H9 (cell line): ENCODE measurements at regions not wholly inside any gene's neighbourhood (a gene's known extent, or its start where the extent isn't known, plus 50 kb on each side); places are given as distances from the start of the nearest gene placed in this dataset.

Source experiments
- DNase-seq: peaks from one replicate; pipeline ENCODE4 v3.0.0-alpha.2; 2017
- H2AFZ ChIP-seq: one replicate; pipeline ENCODE4 v1.6.1; 2013; ENCODE audit warnings: mild to moderate bottlenecking, low read length, control low read depth, moderate library complexity
- H2AK5ac ChIP-seq: 2 replicates; pipeline ENCODE4 v1.6.1; 2013; ENCODE audit warnings: low read length, control low read depth, mixed read lengths; ENCODE audit not compliant: insufficient read length
- H2BK120ac ChIP-seq: one replicate; pipeline ENCODE4 v1.6.1; 2013; ENCODE audit warnings: low read depth, mild to moderate bottlenecking, low read length, control low read depth, inconsistent platforms; ENCODE audit not compliant: poor library complexity, severe bottlenecking
- H2BK12ac ChIP-seq: 2 replicates; pipeline ENCODE4 v1.6.1; 2013; ENCODE audit warnings: low read length, control low read depth, mixed read lengths, low read depth; ENCODE audit not compliant: insufficient read length
- H2BK15ac ChIP-seq: 2 replicates; pipeline ENCODE4 v1.6.1; 2013; ENCODE audit warnings: low read depth, low read length, control low read depth
- H2BK20ac ChIP-seq: one replicate; pipeline ENCODE4 v1.6.1; 2013; ENCODE audit warnings: low read depth, mild to moderate bottlenecking, low read length, control low read depth, inconsistent platforms; ENCODE audit not compliant: poor library complexity, severe bottlenecking
- H2BK5ac ChIP-seq: 2 replicates; pipeline ENCODE4 v1.6.1; 2013; ENCODE audit warnings: low read length, control low read depth, mixed read lengths; ENCODE audit not compliant: insufficient read length
- H3K14ac ChIP-seq: 2 replicates; pipeline ENCODE4 v1.6.1; 2013; ENCODE audit warnings: low read length, control low read depth; ENCODE audit not compliant: insufficient read depth
- H3K18ac ChIP-seq: 2 replicates; pipeline ENCODE4 v1.6.1; 2013; ENCODE audit warnings: low read depth, mild to moderate bottlenecking, mixed read lengths, low read length, control low read depth; ENCODE audit not compliant: insufficient read length
- H3K23ac ChIP-seq: 2 replicates; pipeline ENCODE4 v1.6.1; 2013; ENCODE audit warnings: low read length, control low read depth, mixed read lengths, low read depth; ENCODE audit not compliant: insufficient read length
- H3K23me2 ChIP-seq: 2 replicates; pipeline ENCODE4 v1.6.1; 2013; ENCODE audit warnings: low read depth, mild to moderate bottlenecking, mixed read lengths, low read length, control low read depth; ENCODE audit not compliant: insufficient read length, poor library complexity, severe bottlenecking
- H3K27ac ChIP-seq: 2 replicates; pipeline ENCODE4 v1.5.1; 2013; ENCODE audit warnings: low read length, control low read depth, mixed read lengths, low read depth; ENCODE audit not compliant: insufficient read length
- H3K27me3 ChIP-seq: 2 replicates; pipeline ENCODE4 v1.6.1; 2013; ENCODE audit warnings: low read length, control low read depth, inconsistent platforms; ENCODE audit not compliant: insufficient read depth
- H3K4ac ChIP-seq: 2 replicates; pipeline ENCODE4 v1.6.1; 2013; ENCODE audit warnings: low read depth, mild to moderate bottlenecking, control low read depth, inconsistent platforms, low read length, moderate library complexity
- H3K4me1 ChIP-seq: 2 replicates; pipeline ENCODE4 v1.6.1; 2013; ENCODE audit warnings: low read length, control low read depth, inconsistent platforms; ENCODE audit not compliant: insufficient read depth
- H3K4me2 ChIP-seq: 2 replicates; pipeline ENCODE4 v1.6.1; 2013; ENCODE audit warnings: low read length, control low read depth, mixed read lengths; ENCODE audit not compliant: insufficient read length, insufficient read depth
- H3K56ac ChIP-seq: 2 replicates; pipeline ENCODE4 v1.6.1; 2013; ENCODE audit warnings: low read depth, mild to moderate bottlenecking, mixed read lengths, low read length, control low read depth; ENCODE audit not compliant: insufficient read length
- H3K79me1 ChIP-seq: 2 replicates; pipeline ENCODE4 v1.6.1; 2013; ENCODE audit warnings: low read depth, mild to moderate bottlenecking, moderate library complexity, low read length, control low read depth, inconsistent platforms; ENCODE audit not compliant: insufficient read depth, poor library complexity, severe bottlenecking
- H3K79me2 ChIP-seq: 2 replicates; pipeline ENCODE4 v1.6.1; 2013; ENCODE audit warnings: low read length, control low read depth, inconsistent platforms; ENCODE audit not compliant: insufficient read depth
- H3K9ac ChIP-seq: 2 replicates; pipeline ENCODE4 v1.6.1; 2013; ENCODE audit warnings: low read length, control low read depth, mixed read lengths; ENCODE audit not compliant: insufficient read length; ENCODE audit errors: extremely low read depth
- H3K9me3 ChIP-seq: one replicate; pipeline ENCODE4 v1.6.1; 2013; ENCODE audit warnings: low read depth, low read length, inconsistent platforms; ENCODE audit not compliant: control insufficient read depth
- H3T11ph ChIP-seq: one replicate; pipeline ENCODE4 v1.6.1; 2013; ENCODE audit warnings: mild to moderate bottlenecking, low read length, control low read depth, inconsistent platforms
- H4K20me1 ChIP-seq: one replicate; pipeline ENCODE4 v1.6.1; 2013; ENCODE audit not compliant: control insufficient read depth, insufficient read length, insufficient read depth
- H4K5ac ChIP-seq: 2 replicates; pipeline ENCODE4 v1.6.1; 2013; ENCODE audit warnings: low read depth, mild to moderate bottlenecking, mixed read lengths, low read length, control low read depth; ENCODE audit not compliant: insufficient read length
- H4K8ac ChIP-seq: replicated peaks from 2 replicates; pipeline ENCODE4 v1.6.1; 2013; ENCODE audit warnings: low read length, control low read depth, mixed read lengths, low read depth; ENCODE audit not compliant: insufficient read length
- H4K91ac ChIP-seq: 2 replicates; pipeline ENCODE4 v1.6.1; 2013; ENCODE audit warnings: low read depth, mild to moderate bottlenecking, moderate library complexity, mixed read lengths, low read length, control low read depth; ENCODE audit not compliant: insufficient read length
- H3K27ac Mint-ChIP-seq, 3 experiments: 2 replicates in 2 of 3; 3 replicates in 1 of 3; pipeline ENCODE4 v1.8.0; 2020 to 2021; ENCODE audit warnings: mixed read lengths in 3 of 3, mild to moderate bottlenecking in 1 of 3, moderate library complexity in 1 of 3
- H3K27me3 Mint-ChIP-seq: 2 replicates; pipeline ENCODE4 v1.8.0; 2021; ENCODE audit warnings: low read depth, mild to moderate bottlenecking, moderate library complexity, mixed read lengths
- H3K36me3 Mint-ChIP-seq, 3 experiments: 2 replicates in 2 of 3; 3 replicates in 1 of 3; pipeline ENCODE4 v1.8.0; 2020 to 2021; ENCODE audit warnings: low read depth in 3 of 3, mixed read lengths in 3 of 3; ENCODE audit not compliant: insufficient read depth in 1 of 3
- H3K4me1 Mint-ChIP-seq, 2 experiments: 2 replicates each; pipeline ENCODE4 v1.8.0; 2020; ENCODE audit warnings: mixed read lengths in 2 of 2
- H3K4me3 Mint-ChIP-seq, 2 experiments: 2 replicates in 1 of 2; 3 replicates in 1 of 2; pipeline ENCODE4 v1.8.0; 2020 to 2021; ENCODE audit warnings: mild to moderate bottlenecking in 2 of 2, mixed read lengths in 2 of 2, moderate library complexity in 1 of 2
- H3K9me3 Mint-ChIP-seq, 2 experiments: 2 replicates in 1 of 2; 3 replicates in 1 of 2; pipeline ENCODE4 v1.8.0; 2020; ENCODE audit warnings: mild to moderate bottlenecking in 2 of 2, mixed read lengths in 2 of 2, moderate library complexity in 1 of 2
- CTCF ChIP-seq: fragments of 200-600 bp; sonication (generic); conservative IDR thresholded peaks from 3 replicates; pipeline ENCODE4 v1.8.0; 2021; ENCODE audit warnings: antibody characterized with exemption, mild to moderate bottlenecking
- WGBS: extraction: QIAGEN DNeasy Blood & Tissue Kit; methylation state at CpG from one replicate; pipeline ENCODE4 v1.1.7; 2013; ENCODE audit warnings: missing lambda C conversion rate, low lambda C conversion rate, mixed read lengths; ENCODE audit not compliant: insufficient read length; ENCODE audit errors: extremely low coverage; 5-methylcytosine and 5-hydroxymethylcytosine counted together

GRCh38 chr2:37466533-37467222 is 122.2 kb downstream of the QPCT start:
- Mint-ChIP-seq H3K4me3 (no peak overlapping the region), H3K27ac (no peak overlapping the region), H3K4me1 (peaks cover 0 to 2% of the 10 kb centered on the region in 2 experiments; a peak in 1 of 4 replicates), H3K27me3 (peaks cover 2% of the 10 kb centered on the region; the same call in 1 of the 2 replicates), H3K36me3 (no peaks in the 10 kb centered on the region), H3K9me3 (no peaks in the 10 kb centered on the region)
- Histone ChIP-seq H3K27me3 (no peaks in the 10 kb centered on the region), H4K5ac (no peak overlapping the region), H3T11ph (no peak overlapping the region), H3K79me2 (no peaks in the 10 kb centered on the region), H3K27ac (no peak overlapping the region), H2BK120ac (no peak overlapping the region), H2AFZ (no peak overlapping the region), H2AK5ac (no peak overlapping the region), H4K8ac (no peak overlapping the region), H3K4me2 (no peak overlapping the region), H4K91ac (no peak overlapping the region), H3K18ac (no peak overlapping the region), H2BK5ac (no peak overlapping the region), H3K9ac (no peak overlapping the region), H2BK20ac (no peak overlapping the region), H3K4ac (no peak overlapping the region), H3K14ac (no peak overlapping the region), H3K4me1 (no peaks in the 10 kb centered on the region), H2BK12ac (no peak overlapping the region), H3K23ac (no peak overlapping the region), H2BK15ac (no peak overlapping the region), H3K23me2 (no peaks in the 10 kb centered on the region), H3K56ac (no peak overlapping the region), H4K20me1 (no peaks in the 10 kb centered on the region), H3K79me1 (no peaks in the 10 kb centered on the region), H3K9me3 (no peaks in the 10 kb centered on the region)
- no peak for DNase-seq
- no CpG with 5 or more reads among the region's 1 CpG for WGBS
- no peak for TF ChIP-seq CTCF
